OCI-LY1 (cell line): ENCODE measurements at regions not wholly inside any gene's neighbourhood (a gene's known extent, or its start where the extent isn't known, plus 50 kb on each side); places are given as distances from the start of the nearest gene placed in this dataset.

Experiments used
- H2AFZ ChIP-seq: fragments of 200-600 bp; sonication (generic), shearing (Covaris generic); 2 replicates; pipeline ENCODE4 v1.6.0; 2014; ENCODE audit warnings: antibody characterized with exemption, mild to moderate bottlenecking, low read length
- H3F3A ChIP-seq: fragments of 200-600 bp; sonication (generic), shearing (Covaris generic); 2 replicates; pipeline ENCODE4 v1.6.0; 2014; ENCODE audit warnings: mild to moderate bottlenecking, antibody characterized with exemption, low read length, moderate library complexity; ENCODE audit not compliant: insufficient read depth
- H3K27ac ChIP-seq: fragments of 200-600 bp; sonication (generic); 2 replicates; pipeline ENCODE4 v1.5.1; 2014; ENCODE audit warnings: low read length, mixed run types, mild to moderate bottlenecking, low read depth; ENCODE audit not compliant: poor library complexity, severe bottlenecking
- H3K27me3 ChIP-seq: fragments of 200-600 bp; sonication (generic); 2 replicates; pipeline ENCODE4 v1.6.0; 2014; ENCODE audit warnings: antibody characterized with exemption, mild to moderate bottlenecking, low read length, moderate library complexity; ENCODE audit not compliant: insufficient read depth
- H3K36me3 ChIP-seq: fragments of 200-600 bp; sonication (generic); 2 replicates; pipeline ENCODE4 v1.6.1; 2014; ENCODE audit warnings: mild to moderate bottlenecking, antibody characterized with exemption, low read length, moderate library complexity, mixed read lengths; ENCODE audit not compliant: insufficient read depth
- H3K4me1 ChIP-seq: fragments of 200-600 bp; sonication (generic); 2 replicates; pipeline ENCODE4 v1.5.1; 2014; ENCODE audit warnings: mild to moderate bottlenecking, low read length, moderate library complexity; ENCODE audit not compliant: insufficient read depth, severe bottlenecking
- H3K4me2 ChIP-seq: fragments of 200-600 bp; sonication (generic), shearing (Covaris generic); 2 replicates; pipeline ENCODE4 v1.6.1; 2014; ENCODE audit warnings: low read length
- H3K4me3 ChIP-seq: fragments of 200-600 bp; sonication (generic); 2 replicates; pipeline ENCODE4 v1.5.1; 2014; ENCODE audit warnings: low read length, low read depth, mild to moderate bottlenecking, mixed read lengths; ENCODE audit not compliant: poor library complexity, severe bottlenecking
- H3K79me2 ChIP-seq: fragments of 200-600 bp; shearing (Covaris generic); 2 replicates; pipeline ENCODE4 v1.6.1; 2016; ENCODE audit warnings: mixed run types, low read length, mixed read lengths; ENCODE audit not compliant: insufficient read depth
- H3K9ac ChIP-seq: fragments of 200-600 bp; sonication (generic), shearing (Covaris generic); 2 replicates; pipeline ENCODE4 v1.6.1; 2014; ENCODE audit warnings: mild to moderate bottlenecking, low read length, mixed read lengths
- H3K9me2 ChIP-seq: fragments of 200-600 bp; sonication (generic), shearing (Covaris generic); 2 replicates; pipeline ENCODE4 v1.6.1; 2014; ENCODE audit warnings: low read depth, mild to moderate bottlenecking, low read length, mixed read lengths
- H3K9me3 ChIP-seq: fragments of 200-600 bp; shearing (Covaris generic); 2 replicates; pipeline ENCODE4 v1.6.1; 2014; ENCODE audit warnings: low read length, mixed read lengths
- H4K20me1 ChIP-seq: fragments of 200-600 bp; sonication (generic), shearing (Covaris generic); 2 replicates; pipeline ENCODE4 v1.6.0; 2016; ENCODE audit warnings: mild to moderate bottlenecking, low read length; ENCODE audit not compliant: insufficient read depth
- CTCF ChIP-seq: fragments of 200-600 bp; sonication (generic), shearing (Covaris generic); IDR thresholded peaks from 2 replicates; pipeline ENCODE4 v1.5.1; 2017; ENCODE audit warnings: mild to moderate bottlenecking, antibody characterized with exemption, low read length, moderate library complexity, mixed read lengths
- EZH2 ChIP-seq: fragments of 200-600 bp; sonication (generic), shearing (Covaris generic); IDR thresholded peaks from 2 replicates; pipeline ENCODE4 v1.8.0; 2017; ENCODE audit warnings: borderline replicate concordance, mixed run types, mild to moderate bottlenecking, antibody characterized with exemption, low read length, moderate library complexity, mixed read lengths

GRCh38 chr4:181330654-181331201, 912.5 kb upstream of the TENM3 start:
- H3K9me3 ChIP-seq = no peaks in the 10 kb centered on the region
- H3K4me3 ChIP-seq = no peak overlapping the region
- no peak overlapping the region for H3K27ac ChIP-seq
- no peak for TF ChIP-seq CTCF
- H3K36me3 ChIP-seq = no peaks in the 10 kb centered on the region
- H3K27me3 ChIP-seq = no peaks in the 10 kb centered on the region
- H3K79me2 ChIP-seq = no peaks in the 10 kb centered on the region
- no peaks in the 10 kb centered on the region for H3K4me1 ChIP-seq
- no peaks in the 10 kb centered on the region for H4K20me1 ChIP-seq
- no peak overlapping the region for H3K9ac ChIP-seq
- no peaks in the 10 kb centered on the region for H3F3A ChIP-seq
- no peaks in the 10 kb centered on the region for H3K9me2 ChIP-seq
- no peak overlapping the region for H2AFZ ChIP-seq
- H3K4me2 ChIP-seq = no peak overlapping the region

DNA sequence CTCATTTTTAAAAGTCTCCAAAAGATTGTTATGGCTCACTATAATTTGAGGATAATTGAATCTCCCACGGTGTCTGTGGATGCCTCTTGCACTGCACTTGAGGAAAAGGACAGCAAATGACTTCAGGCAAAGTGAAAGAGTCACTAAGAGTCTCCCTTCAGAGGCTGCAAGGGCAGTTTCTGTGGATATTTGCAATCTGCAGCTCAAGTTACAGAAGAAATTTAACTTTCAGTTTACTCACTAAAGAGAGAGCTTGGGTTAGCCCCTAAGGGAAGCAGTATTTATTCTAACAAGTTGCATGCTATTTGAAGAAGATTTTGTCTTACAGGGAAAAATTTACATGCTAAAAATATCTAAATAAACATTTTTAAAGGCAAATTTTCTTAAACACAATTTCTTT, 912.0 kb upstream of the TENM3 start:
- no peaks in the 10 kb centered on the region for H3K9me2 ChIP-seq
- no peaks in the 10 kb centered on the region for H3K9me3 ChIP-seq
- H3K4me1 ChIP-seq = no peaks in the 10 kb centered on the region
- H3K4me3 ChIP-seq = no peak overlapping the region
- no peaks in the 10 kb centered on the region for H3F3A ChIP-seq
- H3K4me2 ChIP-seq = no peak overlapping the region
- no peaks in the 10 kb centered on the region for H3K36me3 ChIP-seq
- no peaks in the 10 kb centered on the region for H4K20me1 ChIP-seq
- H3K79me2 ChIP-seq = no peaks in the 10 kb centered on the region
- no peak overlapping the region for H3K27ac ChIP-seq
- no peak overlapping the region for H2AFZ ChIP-seq
- no peak overlapping the region for H3K9ac ChIP-seq
- no peaks in the 10 kb centered on the region for H3K27me3 ChIP-seq
- TF ChIP-seq EZH2 (no peak), CTCF (no peak)

DNA sequence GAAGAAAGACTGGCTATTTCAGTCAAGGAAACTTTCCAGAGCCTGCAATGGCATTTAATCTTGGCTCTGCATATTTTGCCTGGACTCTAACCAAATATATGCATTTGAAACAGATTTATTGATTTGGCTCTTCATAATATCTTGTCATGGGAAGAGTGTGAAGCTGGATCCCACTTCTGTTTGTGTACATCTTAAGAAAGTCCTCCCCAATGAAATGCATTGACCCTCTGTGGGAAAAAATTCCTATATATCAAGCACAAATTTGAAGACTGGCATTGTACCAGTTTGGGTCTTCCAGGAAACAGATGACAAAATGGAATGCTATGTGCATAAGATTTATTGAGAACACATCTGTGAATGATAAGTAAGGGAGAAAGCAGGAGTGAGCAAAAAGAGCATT, 897.3 kb upstream of the TENM3 start:
- no peaks in the 10 kb centered on the region for H3K9me3 ChIP-seq
- H3K27ac ChIP-seq = no peak overlapping the region
- no peak overlapping the region for H3K4me2 ChIP-seq
- no peaks in the 10 kb centered on the region for H3K79me2 ChIP-seq
- no peaks in the 10 kb centered on the region for H3K27me3 ChIP-seq
- H3K4me3 ChIP-seq = no peak overlapping the region
- H4K20me1 ChIP-seq = no peaks in the 10 kb centered on the region
- no peaks in the 10 kb centered on the region for H3F3A ChIP-seq
- H2AFZ ChIP-seq = no peak overlapping the region
- no peaks in the 10 kb centered on the region for H3K4me1 ChIP-seq
- H3K36me3 ChIP-seq = no peaks in the 10 kb centered on the region
- H3K9me2 ChIP-seq = no peaks in the 10 kb centered on the region
- no peak overlapping the region for H3K9ac ChIP-seq
- TF ChIP-seq EZH2 = no peak
- no peak for TF ChIP-seq CTCF
